Astrocyte (in vitro differentiated cells and primary cell): ENCODE measurements at regions not wholly inside any gene's neighbourhood (a gene's known extent, or its start where the extent isn't known, plus 50 kb on each side); places are given as distances from the start of the nearest gene placed in this dataset.

ENCODE experiments used
- CTCF ChIP-seq: IDR thresholded peaks from 2 replicates; pipeline ENCODE4 v1.5.1; 2011; ENCODE audit warnings: low read depth, mild to moderate bottlenecking, inconsistent platforms, low read length, moderate library complexity; ENCODE audit not compliant: insufficient read depth
- EZH2 ChIP-seq: IDR thresholded peaks from 2 replicates; pipeline ENCODE4 v1.6.1; 2012; ENCODE audit warnings: mild to moderate bottlenecking, low read length, inconsistent platforms; ENCODE audit not compliant: insufficient read depth

DNA sequence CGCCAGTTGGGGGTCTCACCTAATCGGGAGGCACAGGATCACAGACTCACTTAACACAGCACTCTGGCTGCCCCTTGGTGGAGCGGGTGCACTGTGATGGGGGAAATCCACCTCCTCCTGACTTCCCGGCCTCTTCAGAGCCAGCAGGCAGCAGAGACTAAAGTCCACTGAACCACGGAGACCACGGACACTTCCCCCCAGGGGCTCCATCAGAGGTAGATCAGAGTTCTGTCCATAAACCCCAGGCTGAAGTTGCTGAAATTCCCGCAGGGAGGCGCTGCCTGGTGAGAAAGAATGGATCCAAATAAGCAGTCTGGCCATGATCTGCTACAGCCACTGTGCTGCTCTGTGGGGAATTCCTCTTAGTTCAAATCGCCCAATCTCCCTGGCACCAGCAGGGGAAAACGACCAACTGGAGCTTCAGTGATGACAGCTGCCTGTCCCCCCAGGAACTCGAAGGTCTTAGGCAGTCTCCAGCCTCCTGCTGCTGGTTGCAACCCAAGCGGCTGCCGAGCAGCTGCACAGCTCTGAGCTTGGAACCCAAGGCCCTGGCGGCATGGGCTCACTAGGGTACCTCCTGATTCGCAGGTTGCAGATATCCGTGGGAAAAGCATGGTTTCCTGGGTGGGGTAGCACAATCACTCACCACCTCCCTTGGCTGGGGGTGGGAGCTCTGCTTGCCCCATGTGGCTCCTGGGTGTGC lies 106.9 kb upstream of the DCAF12L2 start:
- no peak for TF ChIP-seq CTCF
- no peak for TF ChIP-seq EZH2
